ENCODE measurements at regions not wholly inside any gene's neighbourhood (a gene's known extent, or its start where the extent isn't known, plus 50 kb on each side); places are given as distances from the start of the nearest gene placed in this dataset.

DNA sequence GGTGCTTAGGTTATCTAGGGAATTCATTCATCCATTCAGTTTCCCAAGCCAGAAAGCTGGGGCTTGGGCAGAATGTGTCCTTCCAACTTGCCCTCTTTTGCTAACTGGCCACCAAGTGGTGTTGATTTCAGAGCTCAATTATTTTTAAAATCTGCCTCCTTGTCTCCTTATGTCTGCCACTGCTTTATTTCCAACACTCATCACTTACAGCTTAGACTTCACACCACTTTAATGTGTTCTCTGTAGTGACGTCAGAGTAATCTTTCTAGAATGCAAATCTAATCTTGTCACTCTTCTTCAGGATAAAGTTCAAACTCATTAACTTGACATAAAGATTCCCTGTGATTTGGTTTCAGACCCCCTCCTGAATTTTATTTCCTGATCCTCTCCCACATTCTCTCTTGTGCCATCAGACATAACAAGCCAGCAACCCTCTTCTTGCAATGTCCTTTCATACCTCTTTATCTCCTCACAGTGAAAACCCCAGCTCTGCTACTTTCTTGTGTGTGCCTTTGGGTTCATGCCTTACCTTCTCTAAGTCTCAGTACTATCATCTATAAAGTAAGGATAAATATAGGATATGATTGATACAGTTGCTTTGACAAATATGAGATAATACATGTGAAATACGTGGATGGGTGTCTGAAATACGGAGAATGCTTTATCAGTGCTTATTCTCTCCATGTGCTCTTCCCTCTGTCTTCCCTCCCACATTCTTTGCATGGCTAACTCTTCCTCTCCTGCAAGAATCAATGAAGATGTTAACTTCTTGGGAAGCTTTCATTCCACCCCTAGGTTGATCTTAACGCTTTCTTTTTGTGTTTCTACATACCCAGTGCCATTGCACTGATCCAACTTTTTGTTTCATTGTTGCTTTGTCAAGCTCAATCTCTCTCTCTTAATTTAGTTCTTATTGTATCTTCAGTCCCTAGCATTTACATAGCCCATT, 522.7 kb upstream of the FZD8 start:
- TF ChIP-seq CTCF (IDR thresholded peaks at IDR 0.05; ENCODE audit: low read depth, low read length) (no peak), EZH2phosphoT487 (IDR thresholded peaks at IDR 0.05; ENCODE audit: low read depth) (no peak)
- Histone ChIP-seq H3K36me3 (replicated peaks; ENCODE audit: low read depth, low read length) (no peaks in the 10 kb centered on the region), H3K4me2 (ENCODE audit: low read length) (no peak overlapping the region), H3K9me3 (ENCODE audit: insufficient read depth, low read length) (no peaks in the 10 kb centered on the region), H3K27me3 (ENCODE audit: low read depth, low read length) (no peaks in the 10 kb centered on the region), H4K20me1 (ENCODE audit: insufficient read depth, low read length) (no peaks in the 10 kb centered on the region), H3K9ac (ENCODE audit: low read length) (no peak overlapping the region), H2AFZ (ENCODE audit: low read depth, low read length) (no peak overlapping the region), H3K27ac (ENCODE audit: low read length) (no peak overlapping the region), H3K4me3 (ENCODE audit: low read length) (no peak overlapping the region), H3K79me2 (ENCODE audit: low read length) (no peaks in the 10 kb centered on the region), H3K4me1 (ENCODE audit: low read length) (no peaks in the 10 kb centered on the region)

DNA sequence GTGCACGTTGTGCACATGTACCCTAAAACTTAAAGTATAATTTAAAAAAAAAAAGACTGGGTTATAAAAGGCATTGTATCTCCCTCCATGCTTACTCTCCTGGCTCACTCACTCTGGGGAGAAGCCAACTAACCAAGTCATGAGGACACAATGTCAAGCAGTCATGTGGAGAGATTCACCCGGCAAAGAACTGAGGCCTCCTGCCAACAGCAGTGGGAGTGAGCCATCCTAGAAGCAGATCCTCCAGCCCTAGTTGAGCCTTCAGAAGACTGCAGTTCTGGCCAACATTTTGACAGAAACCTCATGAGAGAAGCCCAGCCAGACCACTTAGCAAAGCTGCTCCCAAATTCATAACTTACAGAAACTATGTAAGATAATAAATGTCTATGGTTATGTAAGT, 521.7 kb upstream of the FZD8 start:
- Histone ChIP-seq H3K4me1 (ENCODE audit: low read length) (no peaks in the 10 kb centered on the region), H3K9me3 (ENCODE audit: insufficient read depth, low read length) (no peaks in the 10 kb centered on the region), H3K9ac (ENCODE audit: low read length) (no peak overlapping the region), H3K27me3 (ENCODE audit: low read depth, low read length) (no peaks in the 10 kb centered on the region), H2AFZ (ENCODE audit: low read depth, low read length) (no peak overlapping the region), H3K4me3 (ENCODE audit: low read length) (no peak overlapping the region), H3K79me2 (ENCODE audit: low read length) (no peaks in the 10 kb centered on the region), H3K4me2 (ENCODE audit: low read length) (no peak overlapping the region), H3K36me3 (replicated peaks; ENCODE audit: low read depth, low read length) (no peaks in the 10 kb centered on the region), H3K27ac (ENCODE audit: low read length) (no peak overlapping the region), H4K20me1 (ENCODE audit: insufficient read depth, low read length) (no peaks in the 10 kb centered on the region)
- TF ChIP-seq CTCF (IDR thresholded peaks at IDR 0.05; ENCODE audit: low read depth, low read length) (no peak), EZH2phosphoT487 (IDR thresholded peaks at IDR 0.05; ENCODE audit: low read depth) (no peak)

DNA sequence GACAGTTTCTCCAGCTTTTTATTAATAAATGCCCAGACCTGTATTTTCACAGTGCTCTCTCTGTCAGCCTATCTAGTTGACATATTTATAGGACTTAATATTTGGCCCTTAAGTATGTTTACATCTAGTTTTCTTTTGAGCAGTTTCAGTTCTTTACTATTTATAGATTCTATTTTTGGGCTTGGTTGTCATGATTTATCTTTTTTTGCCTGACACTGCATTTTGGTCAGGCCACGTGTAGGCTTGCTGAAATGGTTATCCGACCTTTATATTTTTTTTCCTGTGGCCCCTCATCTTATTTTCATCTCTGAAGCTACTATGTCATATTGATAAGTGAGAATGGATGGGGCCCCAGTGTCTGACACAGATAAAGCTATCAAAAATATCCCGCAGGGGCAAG, 515.4 kb upstream of the FZD8 start:
- Histone ChIP-seq H3K27ac (ENCODE audit: low read length) (no peak overlapping the region), H3K27me3 (ENCODE audit: low read depth, low read length) (no peaks in the 10 kb centered on the region), H4K20me1 (ENCODE audit: insufficient read depth, low read length) (no peaks in the 10 kb centered on the region), H3K4me3 (ENCODE audit: low read length) (no peak overlapping the region), H3K4me1 (ENCODE audit: low read length) (no peaks in the 10 kb centered on the region), H3K9ac (ENCODE audit: low read length) (no peak overlapping the region), H3K9me3 (ENCODE audit: insufficient read depth, low read length) (no peaks in the 10 kb centered on the region), H3K4me2 (ENCODE audit: low read length) (no peak overlapping the region), H3K36me3 (replicated peaks; ENCODE audit: low read depth, low read length) (no peaks in the 10 kb centered on the region), H3K79me2 (ENCODE audit: low read length) (no peaks in the 10 kb centered on the region), H2AFZ (ENCODE audit: low read depth, low read length) (no peak overlapping the region)
- TF ChIP-seq CTCF (IDR thresholded peaks at IDR 0.05; ENCODE audit: low read depth, low read length) (no peak), EZH2phosphoT487 (IDR thresholded peaks at IDR 0.05; ENCODE audit: low read depth) (no peak)

DNA sequence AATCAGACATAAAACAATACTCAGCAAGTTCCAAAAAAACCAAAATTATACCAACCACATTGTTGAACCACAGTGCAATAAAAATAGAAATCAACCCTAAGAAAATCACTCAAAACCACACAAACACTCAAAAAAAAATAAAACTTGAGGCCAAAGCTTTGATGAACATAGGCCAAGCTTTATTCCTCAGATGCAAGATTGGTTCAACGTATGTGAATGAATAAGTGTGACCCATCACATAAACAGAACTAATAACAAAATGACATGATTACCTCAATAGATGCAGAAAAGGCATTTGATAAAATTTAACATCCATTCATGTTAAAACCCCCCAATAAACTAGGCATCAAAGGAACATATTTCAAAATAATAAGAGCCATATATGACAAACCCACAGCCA, 506.1 kb upstream of the FZD8 start:
- Histone ChIP-seq H3K4me2 (ENCODE audit: low read length) (no peak overlapping the region), H3K27ac (ENCODE audit: low read length) (no peak overlapping the region), H3K79me2 (ENCODE audit: low read length) (no peaks in the 10 kb centered on the region), H3K9ac (ENCODE audit: low read length) (no peak overlapping the region), H3K9me3 (ENCODE audit: insufficient read depth, low read length) (no peaks in the 10 kb centered on the region), H3K27me3 (ENCODE audit: low read depth, low read length) (no peaks in the 10 kb centered on the region), H3K4me1 (ENCODE audit: low read length) (no peaks in the 10 kb centered on the region), H3K4me3 (ENCODE audit: low read length) (no peak overlapping the region), H4K20me1 (ENCODE audit: insufficient read depth, low read length) (no peaks in the 10 kb centered on the region), H2AFZ (ENCODE audit: low read depth, low read length) (no peak overlapping the region), H3K36me3 (replicated peaks; ENCODE audit: low read depth, low read length) (no peaks in the 10 kb centered on the region)
- TF ChIP-seq EZH2phosphoT487 (IDR thresholded peaks at IDR 0.05; ENCODE audit: low read depth) (no peak), CTCF (IDR thresholded peaks at IDR 0.05; ENCODE audit: low read depth, low read length) (no peak)

All from OCI-LY3 (cell line).